ENCODE measurements at regions not wholly inside any gene's neighbourhood (a gene's known extent, or its start where the extent isn't known, plus 50 kb on each side); places are given as distances from the start of the nearest gene placed in this dataset.

DNA sequence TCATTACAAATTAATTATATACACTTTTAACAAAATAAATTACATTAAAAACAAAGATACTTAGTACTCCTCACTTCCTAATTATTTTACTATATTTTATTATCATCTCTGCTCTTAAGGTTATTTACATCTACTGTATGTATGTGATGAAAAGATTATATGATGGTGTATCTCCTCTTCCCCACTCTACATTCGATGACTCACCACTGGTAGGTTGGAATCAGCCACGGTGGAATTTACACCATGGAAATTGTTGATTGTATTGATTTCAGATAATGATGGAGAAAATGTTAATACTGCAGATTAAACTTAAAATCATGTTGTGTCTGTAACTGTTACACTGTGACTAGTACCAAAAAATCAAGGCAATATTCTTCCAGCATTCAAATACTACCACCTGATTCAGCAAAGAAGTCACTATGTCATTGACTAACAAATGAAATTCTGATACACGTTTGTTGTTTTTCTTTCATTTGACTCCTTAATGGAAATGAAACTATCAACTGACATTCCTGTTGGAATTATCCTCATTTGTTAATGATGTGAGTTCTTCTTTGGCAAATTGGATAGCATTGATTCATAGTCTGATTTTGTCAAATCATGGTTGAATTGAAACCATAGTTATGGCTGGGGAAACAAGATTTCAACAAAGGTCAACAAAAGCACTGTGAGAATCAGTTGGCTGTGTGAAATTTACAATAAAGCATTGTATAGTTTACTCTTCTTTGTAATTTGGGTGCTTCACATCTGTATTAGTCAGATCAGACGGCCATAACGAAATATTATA is 69.0 kb upstream of the NLK start:
- CTCF ChIA-PET (ENCODE audit: unreplicated experiment): no interaction called here
- Histone ChIP-seq H3K9me2 (ENCODE audit: insufficient read depth, low read length) (no peaks in the 10 kb centered on the region), H3K9me3 (ENCODE audit: low read length) (no peaks in the 10 kb centered on the region), H4K20me1 (ENCODE audit: insufficient read depth, low read length) (no peaks in the 10 kb centered on the region), H3K27ac (ENCODE audit: low read depth, low read length, poor library complexity, severe bottlenecking) (no peak overlapping the region), H3K4me3 (ENCODE audit: low read depth, low read length, poor library complexity, severe bottlenecking) (no peak overlapping the region), H3K36me3 (ENCODE audit: insufficient read depth, low read length) (no peaks in the 10 kb centered on the region), H2AFZ (ENCODE audit: low read length) (no peak overlapping the region), H3K79me2 (ENCODE audit: insufficient read depth, low read depth, low read length) (no peaks in the 10 kb centered on the region), H3K4me1 (ENCODE audit: insufficient read depth, low read length, poor library complexity, severe bottlenecking) (no peaks in the 10 kb centered on the region), H3K4me2 (ENCODE audit: low read length) (no peak overlapping the region)
- no TSS peak for BruUV-seq (replicated peaks)
- TF ChIP-seq EZH2phosphoT487 (IDR thresholded peaks at IDR 0.05; ENCODE audit: borderline replicate concordance, low read depth, low read length): no peak
- TF ChIP-seq, protein P1, sequence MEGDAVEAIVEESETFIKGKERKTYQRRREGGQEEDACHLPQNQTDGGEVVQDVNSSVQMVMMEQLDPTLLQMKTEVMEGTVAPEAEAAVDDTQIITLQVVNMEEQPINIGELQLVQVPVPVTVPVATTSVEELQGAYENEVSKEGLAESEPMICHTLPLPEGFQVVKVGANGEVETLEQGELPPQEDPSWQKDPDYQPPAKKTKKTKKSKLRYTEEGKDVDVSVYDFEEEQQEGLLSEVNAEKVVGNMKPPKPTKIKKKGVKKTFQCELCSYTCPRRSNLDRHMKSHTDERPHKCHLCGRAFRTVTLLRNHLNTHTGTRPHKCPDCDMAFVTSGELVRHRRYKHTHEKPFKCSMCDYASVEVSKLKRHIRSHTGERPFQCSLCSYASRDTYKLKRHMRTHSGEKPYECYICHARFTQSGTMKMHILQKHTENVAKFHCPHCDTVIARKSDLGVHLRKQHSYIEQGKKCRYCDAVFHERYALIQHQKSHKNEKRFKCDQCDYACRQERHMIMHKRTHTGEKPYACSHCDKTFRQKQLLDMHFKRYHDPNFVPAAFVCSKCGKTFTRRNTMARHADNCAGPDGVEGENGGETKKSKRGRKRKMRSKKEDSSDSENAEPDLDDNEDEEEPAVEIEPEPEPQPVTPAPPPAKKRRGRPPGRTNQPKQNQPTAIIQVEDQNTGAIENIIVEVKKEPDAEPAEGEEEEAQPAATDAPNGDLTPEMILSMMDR (conservative IDR thresholded peaks at IDR 0.05; ENCODE audit: low read length): no peak
- POLR2A ChIA-PET: no interaction called here
- intact Hi-C loops (cut with micrococcal nuclease; ENCODE audit: unreplicated experiment): loop anchor here (10.0 kb wide), 2 partner anchors 51 to 221 kb away; no protein-coding TSS in a partner anchor
- no peak for DNase-seq (ENCODE audit: low spot score)

GRCh38 chr17:27974045-27974436 is 68.4 kb upstream of the NLK start:
- no peak for TF ChIP-seq EZH2phosphoT487 (IDR thresholded peaks at IDR 0.05; ENCODE audit: borderline replicate concordance, low read depth, low read length)
- TF ChIP-seq, protein P1 (conservative IDR thresholded peaks at IDR 0.05; ENCODE audit: low read length): no peak
- POLR2A ChIA-PET: no interaction called here

GRCh38 chr17:27974531-27975145 is 67.8 kb upstream of the NLK start:
- ChIA-PET POLR2A (no interaction called here), CTCF (ENCODE audit: unreplicated experiment) (no interaction called here)
- Histone ChIP-seq H3K36me3 (ENCODE audit: insufficient read depth, low read length) (no peaks in the 10 kb centered on the region), H4K20me1 (ENCODE audit: insufficient read depth, low read length) (no peaks in the 10 kb centered on the region), H3K9me3 (ENCODE audit: low read length) (no peaks in the 10 kb centered on the region), H3K9me2 (ENCODE audit: insufficient read depth, low read length) (no peaks in the 10 kb centered on the region), H3K27ac (ENCODE audit: low read depth, low read length, poor library complexity, severe bottlenecking) (no peak overlapping the region), H2AFZ (ENCODE audit: low read length) (no peak overlapping the region), H3K4me2 (ENCODE audit: low read length) (no peak overlapping the region), H3K4me1 (ENCODE audit: insufficient read depth, low read length, poor library complexity, severe bottlenecking) (no peaks in the 10 kb centered on the region), H3K4me3 (ENCODE audit: low read depth, low read length, poor library complexity, severe bottlenecking) (no peak overlapping the region), H3K79me2 (ENCODE audit: insufficient read depth, low read depth, low read length) (no peaks in the 10 kb centered on the region)
- intact Hi-C loops (cut with micrococcal nuclease; ENCODE audit: unreplicated experiment): loop anchor here (10.0 kb wide), 2 partner anchors 50 to 220 kb away; no protein-coding TSS in a partner anchor
- no TSS peak for BruUV-seq (replicated peaks)
- no peak for TF ChIP-seq EZH2phosphoT487 (IDR thresholded peaks at IDR 0.05; ENCODE audit: borderline replicate concordance, low read depth, low read length)
- TF ChIP-seq, protein P1 (conservative IDR thresholded peaks at IDR 0.05; ENCODE audit: low read length): no peak
- no peak for DNase-seq (ENCODE audit: low spot score)

More at GRCh38 chr17:27974045-27974436, 68.4 kb upstream of the NLK start:
- no peak for DNase-seq (ENCODE audit: low spot score)
- Histone ChIP-seq H4K20me1 (ENCODE audit: insufficient read depth, low read length) (no peaks in the 10 kb centered on the region), H3K9me3 (ENCODE audit: low read length) (no peaks in the 10 kb centered on the region), H3K27ac (ENCODE audit: low read depth, low read length, poor library complexity, severe bottlenecking) (no peak overlapping the region), H3K79me2 (ENCODE audit: insufficient read depth, low read depth, low read length) (no peaks in the 10 kb centered on the region), H3K4me2 (ENCODE audit: low read length) (no peak overlapping the region), H3K4me1 (ENCODE audit: insufficient read depth, low read length, poor library complexity, severe bottlenecking) (no peaks in the 10 kb centered on the region), H3K4me3 (ENCODE audit: low read depth, low read length, poor library complexity, severe bottlenecking) (no peak overlapping the region), H2AFZ (ENCODE audit: low read length) (no peak overlapping the region), H3K36me3 (ENCODE audit: insufficient read depth, low read length) (no peaks in the 10 kb centered on the region), H3K9me2 (ENCODE audit: insufficient read depth, low read length) (no peaks in the 10 kb centered on the region)
- no TSS peak for BruUV-seq (replicated peaks)
- CTCF ChIA-PET (ENCODE audit: unreplicated experiment): no interaction called here
- intact Hi-C loops (cut with micrococcal nuclease; ENCODE audit: unreplicated experiment): loop anchor here (10.0 kb wide), 2 partner anchors 51 to 221 kb away; no protein-coding TSS in a partner anchor

Data from OCI-LY7 (cell line).